ENCODE measurements at regions not wholly inside any gene's neighbourhood (a gene's known extent, or its start where the extent isn't known, plus 50 kb on each side); places are given as distances from the start of the nearest gene placed in this dataset.

- TF ChIP-seq CTCF (conservative IDR thresholded peaks at IDR 0.05; ENCODE audit: low read length) (no peak), EZH2phosphoT487 (IDR thresholded peaks at IDR 0.05; ENCODE audit: borderline replicate concordance) (no peak)
Measured at GRCh38 chr4:32574803-32575202, 1854.6 kb downstream of the PCDH7 start.

Data from Loucy (cell line).